K562 (cell line): ENCODE measurements at regions not wholly inside any gene's neighbourhood (a gene's known extent, or its start where the extent isn't known, plus 50 kb on each side); places are given as distances from the start of the nearest gene placed in this dataset.

Experiments used
- ATAC-seq: fragments of 200-7000 bp; cut with Tn5 transposase; 3 replicates; pipeline ENCODE4 v1.9.1; 2020; ENCODE audit warnings: moderate library complexity
- BruUV-seq: library from RNA; stranded (reverse); fragments of 400-500 nt; replicated peaks from 2 replicates; lab custom pipeline; 2021; lab: Mats Ljungman, UMichigan
- CTCF ChIA-PET: fragments of 300-600 bp; formaldehyde crosslinking; extraction: SDS; loops from one replicate; lab custom pipeline; 2021; ENCODE audit warnings: low intra/inter-chr PET ratio; lab: Yijun Ruan, JAX
- POLR2A ChIA-PET: fragments of 300-600, 350-650 bp; sonication (Branson Sonifier 250); formaldehyde crosslinking; extraction: SDS; loops from one replicate; lab custom pipeline; 2021; ENCODE audit warnings: antibody characterized with exemption, inconsistent platforms; lab: Yijun Ruan, JAX
- DNase-seq, 4 experiments: peaks; one replicate each; pipeline versions ENCODE4 v3.0.0 to v3.0.0-alpha.2; 2011 to 2018; ENCODE audit warnings: low spot score in 3 of 4, mixed read lengths in 3 of 4; ENCODE audit errors: extremely low read depth in 1 of 4
- FAIRE-seq: peaks from 2 replicates; lab custom pipeline; 2011; peaks lifted over from hg19 to GRCh38; lab: Jason Lieb, UNC
- H2AFZ ChIP-seq: 2 replicates; pipeline ENCODE4 v1.6.0; 2011; ENCODE audit warnings: low read depth, low read length, control low read depth, inconsistent platforms
- H3K27ac ChIP-seq: fragments of 200-600 bp; 3 replicates; pipeline ENCODE4 v1.8.0; 2011; ENCODE audit warnings: low read depth, mild to moderate bottlenecking, control low read depth, inconsistent platforms, low read length, moderate library complexity, mixed read lengths; ENCODE audit errors: extremely low read depth
- H3K27me3 ChIP-seq, 2 experiments: fragments of 300-600 bp in 1 of 2; 2 replicates in 1 of 2; 3 replicates in 1 of 2; pipeline versions ENCODE4 v1.6.0 to v1.8.0; 2011; ENCODE audit warnings: inconsistent platforms in 2 of 2, low read length in 2 of 2, mild to moderate bottlenecking in 1 of 2, mixed read lengths in 1 of 2, moderate library complexity in 1 of 2; ENCODE audit not compliant: control insufficient read depth in 2 of 2, insufficient read depth in 2 of 2
- H3K36me3 ChIP-seq: fragments of 300-600 bp; 3 replicates; pipeline ENCODE4 v1.8.0; 2011; ENCODE audit warnings: mild to moderate bottlenecking, low read length, inconsistent platforms; ENCODE audit not compliant: control insufficient read depth, insufficient read depth
- H3K4me1 ChIP-seq, 2 experiments: fragments of 200-600 bp in 1 of 2; replicated peaks in 1 of 2; 2 replicates in 1 of 2; 3 replicates in 1 of 2; pipeline versions ENCODE4 v1.5.1 to v1.8.0; 2011; ENCODE audit warnings: inconsistent platforms in 2 of 2, low read length in 2 of 2, mild to moderate bottlenecking in 1 of 2, mixed read lengths in 1 of 2, moderate library complexity in 1 of 2; ENCODE audit not compliant: control insufficient read depth in 2 of 2, insufficient read depth in 2 of 2
- H3K4me2 ChIP-seq: 2 replicates; pipeline ENCODE4 v1.6.1; 2011; ENCODE audit warnings: low read length, control low read depth, inconsistent platforms, mixed read lengths; ENCODE audit not compliant: insufficient read depth
- H3K4me3 ChIP-seq: fragments of 200-600 bp; sonication (generic), shearing (Covaris generic); 2 replicates; pipeline ENCODE4 v1.5.1; 2016; ENCODE audit warnings: control low read depth, inconsistent platforms
- H3K79me2 ChIP-seq: fragments of 200-600 bp; 3 replicates; pipeline ENCODE4 v1.8.0; 2011; ENCODE audit warnings: low read length, inconsistent platforms; ENCODE audit not compliant: control insufficient read depth, insufficient read depth
- H3K9ac ChIP-seq, 2 experiments: 2 replicates each; pipeline versions ENCODE4 v1.6.0 to v1.6.1; 2011; ENCODE audit warnings: low read depth in 2 of 2, low read length in 2 of 2, control low read depth in 1 of 2, inconsistent platforms in 1 of 2, mild to moderate bottlenecking in 1 of 2, mixed read lengths in 1 of 2; ENCODE audit not compliant: insufficient read depth in 1 of 2
- H3K9me1 ChIP-seq: one replicate; pipeline ENCODE4 v1.6.0; 2011; ENCODE audit warnings: inconsistent platforms, mild to moderate bottlenecking, low read length, moderate library complexity; ENCODE audit not compliant: control insufficient read depth, insufficient read depth
- H3K9me3 ChIP-seq: replicated peaks from 2 replicates; pipeline ENCODE4 v1.5.1; 2011; ENCODE audit warnings: low read depth, low read length, inconsistent platforms; ENCODE audit not compliant: control insufficient read depth, insufficient read depth
- H4K20me1 ChIP-seq: replicated peaks from 2 replicates; pipeline ENCODE4 v1.6.1; 2011; ENCODE audit warnings: low read length, inconsistent platforms, mixed read lengths; ENCODE audit not compliant: control insufficient read depth, insufficient read depth
- CAMTA2 ChIP-seq: fragments of 250-450 bp; sonication (Bioruptor Pico); conservative IDR thresholded peaks from 2 replicates; pipeline ENCODE4 v1.5.1; 2022
- DACH1 ChIP-seq: fragments of 450-650 bp; IDR thresholded peaks from 2 replicates; pipeline ENCODE4 v1.6.1; 2018; ENCODE audit not compliant: partially characterized antibody
- ESRRB ChIP-seq: fragments of 250-450 bp; sonication (Bioruptor Pico); IDR thresholded peaks from 2 replicates; pipeline ENCODE4 v1.5.0; 2020; ENCODE audit warnings: mild to moderate bottlenecking, moderate library complexity, borderline replicate concordance
- HOXB6 ChIP-seq: fragments of 250-450 bp; sonication (Bioruptor Pico); IDR thresholded peaks from 2 replicates; pipeline ENCODE4 v1.5.1; 2022; ENCODE audit warnings: mild to moderate bottlenecking, borderline replicate concordance
- PCBP1 ChIP-seq: fragments of 200-400 bp; formaldehyde crosslinking; IDR thresholded peaks from 2 replicates; pipeline ENCODE4 v1.6.1; 2018; ENCODE audit warnings: mild to moderate bottlenecking, low read depth, low read length; ENCODE audit not compliant: poor library complexity, severe bottlenecking
- RBM22 ChIP-seq: fragments of 200-400 bp; formaldehyde crosslinking; IDR thresholded peaks from 2 replicates; pipeline ENCODE4 v1.6.1; 2018; ENCODE audit warnings: low read length, low read depth; ENCODE audit not compliant: poor library complexity, severe bottlenecking
- SLC30A9 ChIP-seq: fragments of 250-450 bp; sonication (Bioruptor Pico); IDR thresholded peaks from 2 replicates; pipeline ENCODE4 v1.8.0; 2022; ENCODE audit warnings: mild to moderate bottlenecking, moderate library complexity
- SMAD2 ChIP-seq: fragments of 150-350 bp; IDR thresholded peaks from 2 replicates; pipeline ENCODE4 v1.6.1; 2014; ENCODE audit warnings: low read depth, mild to moderate bottlenecking, low read length
- SMAD4 ChIP-seq: fragments of 250-450 bp; sonication (Bioruptor Pico); conservative IDR thresholded peaks from 2 replicates; pipeline ENCODE4 v1.8.0; 2021; ENCODE audit warnings: inconsistent platforms, mild to moderate bottlenecking, moderate library complexity
- SMC3 ChIP-seq: conservative IDR thresholded peaks from 2 replicates; pipeline ENCODE4 v1.6.1; 2011; ENCODE audit warnings: low read depth, low read length, improper control_type of control experiment; ENCODE audit not compliant: insufficient read depth
- TFE3 ChIP-seq: fragments of 450-650 bp; formaldehyde crosslinking; IDR thresholded peaks from 2 replicates; pipeline ENCODE4 v1.4.0; 2020; ENCODE audit warnings: mild to moderate bottlenecking, mixed read lengths
- ZNF431 ChIP-seq: sonication (generic); formaldehyde crosslinking; IDR thresholded peaks from 2 replicates; pipeline ENCODE4 v1.8.0; 2022; ENCODE audit warnings: mild to moderate bottlenecking, missing genetic modification reagents
- WGBS: fragments of 100-300 bp; shearing (Covaris generic); methylation state at CpG from one replicate; pipeline ENCODE4 v1.1.6; 2016; ENCODE audit warnings: low coverage, mixed read lengths; ENCODE audit not compliant: insufficient coverage; ENCODE audit errors: missing lambda C conversion rate; 5-methylcytosine and 5-hydroxymethylcytosine counted together
- in situ Hi-C: fragments of 300-500 bp; cut with MboI; formaldehyde crosslinking; loops from 4 replicates; pipeline ENCODE4 v1.15.0; 2018; ENCODE audit warnings: inconsistent platforms, mixed read lengths
- intact Hi-C: fragments of 100-400 bp; cut with micrococcal nuclease; formaldehyde crosslinking; loops from 2 replicates; pipeline ENCODE4 v1.14.2; 2022
- TF ChIP-seq, protein P1 (sequence below): fragments of 150-350 bp; IDR thresholded peaks from 2 replicates; pipeline ENCODE4 v1.6.1; 2014; ENCODE audit warnings: low read depth, mild to moderate bottlenecking, low read length, borderline replicate concordance

GRCh38 chr18:38993342-38993741 lies 1427.7 kb upstream of the CELF4 start:
- no peaks in the 10 kb centered on the region for H3K4me1 ChIP-seq
- no peak overlapping the region for H3K9ac ChIP-seq
- no peak overlapping the region for H3K27ac ChIP-seq
- WGBS, result 0% methylated on average over 1 of the region's 1 CpG
- H3K4me3 ChIP-seq, result no peak overlapping the region
- no peak overlapping the region for H2AFZ ChIP-seq
- no peaks in the 10 kb centered on the region for H3K9me1 ChIP-seq
- CTCF ChIA-PET, result no interaction called here
- intact Hi-C loops (no loop called here), in situ Hi-C loops (no loop called here)
- H3K79me2 ChIP-seq, result no peaks in the 10 kb centered on the region
- DNase-seq (no peak), ATAC-seq (no peak), FAIRE-seq (no peak)
- H4K20me1 ChIP-seq, result no peaks in the 10 kb centered on the region
- no TSS peak for BruUV-seq
- no peaks in the 10 kb centered on the region for H3K36me3 ChIP-seq
- H3K9me3 ChIP-seq, result no peaks in the 10 kb centered on the region
- TF ChIP-seq HOXB6 (CRISPR knock-in tag) (no peak), CAMTA2 (no peak), RBM22 (no peak), TFE3 (0 out of 2 replicates have a peak, but pooled peaks have one; percentile 3)
- TF ChIP-seq, all 486 proteins: peak for 1
- POLR2A ChIA-PET, result no interaction called here
- no peak overlapping the region for H3K4me2 ChIP-seq
- no peaks in the 10 kb centered on the region for H3K27me3 ChIP-seq

GRCh38 chr18:38984968-38985367 lies 1419.4 kb upstream of the CELF4 start:
- H3K9me1 ChIP-seq, result no peaks in the 10 kb centered on the region
- H3K27me3 ChIP-seq, result no peaks in the 10 kb centered on the region
- no peaks in the 10 kb centered on the region for H3K9me3 ChIP-seq
- H3K4me2 ChIP-seq, result no peak overlapping the region
- in situ Hi-C loops (no loop called here), intact Hi-C loops (no loop called here)
- no peaks in the 10 kb centered on the region for H3K79me2 ChIP-seq
- BruUV-seq, result no TSS peak
- no peaks in the 10 kb centered on the region for H4K20me1 ChIP-seq
- POLR2A ChIA-PET, result no interaction called here
- no peaks in the 10 kb centered on the region for H3K36me3 ChIP-seq
- H3K9ac ChIP-seq, result no peak overlapping the region
- CTCF ChIA-PET, result no interaction called here
- no peaks in the 10 kb centered on the region for H3K4me1 ChIP-seq
- H2AFZ ChIP-seq, result no peak overlapping the region
- DNase-seq, result no peak
- ATAC-seq, result no peak
- no peak overlapping the region for H3K27ac ChIP-seq
- no peak overlapping the region for H3K4me3 ChIP-seq
- no peak for FAIRE-seq
- TF ChIP-seq ZNF431 (CRISPR knock-in tag) (no peak), PCBP1 (no peak), SMAD2 (no peak), DACH1 (no peak), SLC30A9 (no peak), ESRRB (CRISPR knock-in tag) (no peak), SMC3 (no peak), SMAD4 (no peak)
- TF ChIP-seq, protein P1, sequence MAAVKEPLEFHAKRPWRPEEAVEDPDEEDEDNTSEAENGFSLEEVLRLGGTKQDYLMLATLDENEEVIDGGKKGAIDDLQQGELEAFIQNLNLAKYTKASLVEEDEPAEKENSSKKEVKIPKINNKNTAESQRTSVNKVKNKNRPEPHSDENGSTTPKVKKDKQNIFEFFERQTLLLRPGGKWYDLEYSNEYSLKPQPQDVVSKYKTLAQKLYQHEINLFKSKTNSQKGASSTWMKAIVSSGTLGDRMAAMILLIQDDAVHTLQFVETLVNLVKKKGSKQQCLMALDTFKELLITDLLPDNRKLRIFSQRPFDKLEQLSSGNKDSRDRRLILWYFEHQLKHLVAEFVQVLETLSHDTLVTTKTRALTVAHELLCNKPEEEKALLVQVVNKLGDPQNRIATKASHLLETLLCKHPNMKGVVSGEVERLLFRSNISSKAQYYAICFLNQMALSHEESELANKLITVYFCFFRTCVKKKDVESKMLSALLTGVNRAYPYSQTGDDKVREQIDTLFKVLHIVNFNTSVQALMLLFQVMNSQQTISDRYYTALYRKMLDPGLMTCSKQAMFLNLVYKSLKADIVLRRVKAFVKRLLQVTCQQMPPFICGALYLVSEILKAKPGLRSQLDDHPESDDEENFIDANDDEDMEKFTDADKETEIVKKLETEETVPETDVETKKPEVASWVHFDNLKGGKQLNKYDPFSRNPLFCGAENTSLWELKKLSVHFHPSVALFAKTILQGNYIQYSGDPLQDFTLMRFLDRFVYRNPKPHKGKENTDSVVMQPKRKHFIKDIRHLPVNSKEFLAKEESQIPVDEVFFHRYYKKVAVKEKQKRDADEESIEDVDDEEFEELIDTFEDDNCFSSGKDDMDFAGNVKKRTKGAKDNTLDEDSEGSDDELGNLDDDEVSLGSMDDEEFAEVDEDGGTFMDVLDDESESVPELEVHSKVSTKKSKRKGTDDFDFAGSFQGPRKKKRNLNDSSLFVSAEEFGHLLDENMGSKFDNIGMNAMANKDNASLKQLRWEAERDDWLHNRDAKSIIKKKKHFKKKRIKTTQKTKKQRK, result no peak
